T-helper 2 cell treated with Interferon-gamma antibody and Interleukin-4, amounts not matched to agents 5 μg/mL and 100 μg/mL, for 36 hours (primary cell): ENCODE measurements at regions not wholly inside any gene's neighbourhood (a gene's known extent, or its start where the extent isn't known, plus 50 kb on each side); places are given as distances from the start of the nearest gene placed in this dataset.
"Not testable (repeated sequence)": the region's sequence is repeated elsewhere in the genome, so short reads cannot be mapped to it uniquely, and the experiment has no call there.

ENCODE experiments used
- DNase-seq: peaks from one replicate; pipeline ENCODE4 v3.0.0; 2021; ENCODE audit warnings: low spot score
- H3K27ac Mint-ChIP-seq: one replicate; pipeline ENCODE4 v1.8.0; 2021; ENCODE audit warnings: mild to moderate bottlenecking, mixed read lengths
- H3K27me3 Mint-ChIP-seq: one replicate; pipeline ENCODE4 v1.8.0; 2021; ENCODE audit warnings: low read depth, mixed read lengths
- H3K36me3 Mint-ChIP-seq: one replicate; pipeline ENCODE4 v1.8.0; 2021; ENCODE audit warnings: low read depth, mixed read lengths
- H3K4me1 Mint-ChIP-seq: one replicate; pipeline ENCODE4 v1.8.0; 2021; ENCODE audit warnings: low read depth, mixed read lengths
- H3K4me3 Mint-ChIP-seq: one replicate; pipeline ENCODE4 v1.8.0; 2022; ENCODE audit warnings: mild to moderate bottlenecking, moderate library complexity, mixed read lengths
- H3K9me3 Mint-ChIP-seq: one replicate; pipeline ENCODE4 v1.8.0; 2021; ENCODE audit warnings: mixed read lengths

- no peaks in the 10 kb centered on the region for H3K9me3 Mint-ChIP-seq
- no peak overlapping the region for H3K4me3 Mint-ChIP-seq
- DNase-seq: no peak
- H3K27ac Mint-ChIP-seq: no peak overlapping the region
- H3K36me3 Mint-ChIP-seq: no peaks in the 10 kb centered on the region
- no peaks in the 10 kb centered on the region for H3K27me3 Mint-ChIP-seq
- no peaks in the 10 kb centered on the region for H3K4me1 Mint-ChIP-seq
Observed at GRCh38 chr5:155512329-155512728, 498.8 kb downstream of the KIF4B start.

DNA sequence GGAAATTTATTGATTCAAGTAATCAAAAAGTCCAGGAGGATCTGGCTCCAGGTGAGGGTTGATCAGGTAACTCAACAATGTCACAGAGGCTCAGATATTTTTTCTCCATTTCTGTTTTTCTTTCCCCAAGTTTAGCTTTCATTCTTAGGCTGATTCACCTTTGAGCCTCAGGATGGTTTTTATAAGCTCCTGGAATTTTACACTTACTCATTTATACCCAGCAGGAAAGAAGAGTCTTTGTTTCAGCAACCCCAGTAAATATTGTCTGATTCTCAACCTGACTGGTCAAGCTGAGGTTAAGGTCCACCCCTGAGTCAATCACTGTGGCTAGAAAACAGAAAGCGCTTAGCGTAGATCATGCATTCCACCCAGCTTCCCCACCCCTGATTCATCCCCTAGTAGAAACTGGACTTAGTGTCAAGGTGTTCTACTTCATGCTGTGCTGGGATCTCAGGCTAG is 500.6 kb downstream of the KIF4B start:
- no peaks in the 10 kb centered on the region for H3K27me3 Mint-ChIP-seq
- H3K27ac Mint-ChIP-seq: no peak overlapping the region
- H3K9me3 Mint-ChIP-seq: no peaks in the 10 kb centered on the region
- H3K4me1 Mint-ChIP-seq: no peaks in the 10 kb centered on the region
- H3K36me3 Mint-ChIP-seq: no peaks in the 10 kb centered on the region
- no peak for DNase-seq
- no peak overlapping the region for H3K4me3 Mint-ChIP-seq

DNA sequence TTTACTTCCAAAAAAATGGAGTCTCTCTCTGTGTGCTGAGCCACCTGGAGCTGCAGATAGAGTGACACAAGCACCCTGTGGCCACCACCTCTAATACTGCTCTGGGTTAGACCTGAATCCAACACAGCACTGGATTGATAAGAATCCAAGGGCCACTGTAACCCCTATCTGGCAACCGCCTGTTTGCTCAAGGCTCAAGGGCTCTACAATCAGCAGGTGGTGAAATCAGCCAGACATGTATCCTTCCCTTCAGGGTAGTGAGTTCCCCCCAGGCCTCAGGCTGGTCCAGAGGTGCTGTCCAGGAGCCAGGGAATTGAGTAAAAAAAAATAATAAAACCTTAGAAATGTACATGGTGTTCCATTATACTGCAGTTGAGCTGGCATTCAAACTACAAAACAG is 509.0 kb downstream of the KIF4B start:
- no peaks in the 10 kb centered on the region for H3K27me3 Mint-ChIP-seq
- no peaks in the 10 kb centered on the region for H3K4me1 Mint-ChIP-seq
- H3K36me3 Mint-ChIP-seq: no peaks in the 10 kb centered on the region
- H3K27ac Mint-ChIP-seq: no peak overlapping the region
- no peaks in the 10 kb centered on the region for H3K9me3 Mint-ChIP-seq
- no peak overlapping the region for H3K4me3 Mint-ChIP-seq
- no peak for DNase-seq

GRCh38 chr5:155529362-155529761 is 515.8 kb downstream of the KIF4B start:
- DNase-seq: no peak
- H3K4me3 Mint-ChIP-seq: no peak overlapping the region
- H3K9me3 Mint-ChIP-seq: no peaks in the 10 kb centered on the region
- no peaks in the 10 kb centered on the region for H3K36me3 Mint-ChIP-seq
- no peaks in the 10 kb centered on the region for H3K27me3 Mint-ChIP-seq
- no peak overlapping the region for H3K27ac Mint-ChIP-seq
- no peaks in the 10 kb centered on the region for H3K4me1 Mint-ChIP-seq

GRCh38 chr5:155530046-155530445 is 516.5 kb downstream of the KIF4B start:
- DNase-seq: no peak
- H3K9me3 Mint-ChIP-seq: no peaks in the 10 kb centered on the region
- no peaks in the 10 kb centered on the region for H3K36me3 Mint-ChIP-seq
- no peaks in the 10 kb centered on the region for H3K4me1 Mint-ChIP-seq
- H3K27me3 Mint-ChIP-seq: no peaks in the 10 kb centered on the region
- no peak overlapping the region for H3K27ac Mint-ChIP-seq
- no peak overlapping the region for H3K4me3 Mint-ChIP-seq

GRCh38 chr5:155532621-155533311 is 519.2 kb downstream of the KIF4B start:
- H3K9me3 Mint-ChIP-seq: no peaks in the 10 kb centered on the region
- H3K27ac Mint-ChIP-seq: no peak overlapping the region
- DNase-seq: no peak
- H3K4me3 Mint-ChIP-seq: no peak overlapping the region
- H3K27me3 Mint-ChIP-seq: no peaks in the 10 kb centered on the region
- H3K4me1 Mint-ChIP-seq: no peaks in the 10 kb centered on the region
- H3K36me3 Mint-ChIP-seq: no peaks in the 10 kb centered on the region

DNA sequence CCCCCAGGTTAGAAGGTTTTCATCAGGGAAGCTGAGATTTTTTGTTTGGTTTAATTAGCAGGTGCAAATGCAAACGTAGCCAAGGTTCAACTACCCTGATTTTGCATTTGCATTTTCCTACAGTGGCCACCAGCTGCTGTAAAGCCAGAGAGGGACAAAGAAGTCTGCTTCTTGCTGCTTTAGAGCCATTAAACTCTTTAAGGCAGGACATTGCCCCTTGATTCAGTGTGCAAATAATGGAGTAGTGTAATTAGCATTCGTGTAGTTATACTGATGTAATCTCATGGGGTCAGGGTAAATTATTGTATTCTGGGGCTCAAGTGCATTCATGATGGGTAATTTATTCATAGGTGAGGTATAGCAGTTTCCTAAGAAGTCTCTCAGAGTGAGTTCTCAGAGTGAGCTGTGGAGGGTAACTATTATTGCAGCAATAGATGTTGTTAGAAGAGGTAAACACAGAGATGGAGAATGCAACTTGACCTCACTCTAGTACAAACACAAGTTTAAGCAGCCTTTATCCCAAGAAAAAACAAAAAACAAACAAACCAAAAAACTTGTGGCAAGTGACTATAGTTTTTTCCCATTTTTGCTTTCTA is 526.5 kb downstream of the KIF4B start:
- no peaks in the 10 kb centered on the region for H3K36me3 Mint-ChIP-seq
- no peaks in the 10 kb centered on the region for H3K27me3 Mint-ChIP-seq
- H3K27ac Mint-ChIP-seq: no peak overlapping the region
- no peaks in the 10 kb centered on the region for H3K4me1 Mint-ChIP-seq
- DNase-seq: no peak
- H3K4me3 Mint-ChIP-seq: no peak overlapping the region
- H3K9me3 Mint-ChIP-seq: no peaks in the 10 kb centered on the region

DNA sequence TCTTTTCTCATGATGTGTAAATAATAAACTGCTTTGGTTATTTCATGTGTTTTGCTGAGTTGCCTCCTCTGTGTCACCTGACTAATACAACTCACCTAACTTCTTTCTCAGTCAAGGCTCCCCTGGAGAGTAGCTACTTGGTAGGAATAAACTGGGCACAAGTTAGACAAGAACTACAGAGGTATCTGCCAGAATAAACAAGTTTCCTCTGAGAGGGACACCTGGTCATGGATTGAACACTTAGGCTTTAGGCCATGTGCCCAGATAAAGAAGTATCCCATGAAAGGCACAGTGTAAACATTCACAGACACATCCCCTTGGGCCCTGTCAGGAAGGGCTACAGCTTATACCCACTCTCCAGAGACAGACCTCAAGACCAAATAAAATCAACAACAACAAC is 532.5 kb downstream of the KIF4B start:
- Mint-ChIP-seq H3K9me3 (no peaks in the 10 kb centered on the region), H3K4me1 (no peaks in the 10 kb centered on the region), H3K36me3 (no peaks in the 10 kb centered on the region), H3K4me3 (no peak overlapping the region), H3K27me3 (no peaks in the 10 kb centered on the region), H3K27ac (no peak overlapping the region)
- DNase-seq: no peak

- Mint-ChIP-seq H3K4me3 (no peak overlapping the region), H3K36me3 (no peaks in the 10 kb centered on the region), H3K27ac (no peak overlapping the region), H3K9me3 (peaks cover 4% of the 10 kb centered on the region), H3K4me1 (no peaks in the 10 kb centered on the region), H3K27me3 (no peaks in the 10 kb centered on the region)
- DNase-seq: no peak
Observed at GRCh38 chr5:155554500-155554899, 540.9 kb downstream of the KIF4B start.

GRCh38 chr5:155556222-155556621 is 542.7 kb downstream of the KIF4B start:
- Mint-ChIP-seq H3K9me3 (peaks cover 4% of the 10 kb centered on the region), H3K27ac (no peak overlapping the region), H3K4me1 (no peaks in the 10 kb centered on the region), H3K4me3 (no peak overlapping the region), H3K27me3 (no peaks in the 10 kb centered on the region), H3K36me3 (no peaks in the 10 kb centered on the region)
- no peak for DNase-seq

- no peak overlapping the region for H3K4me3 Mint-ChIP-seq
- no peak overlapping the region for H3K27ac Mint-ChIP-seq
- no peak for DNase-seq
Observed at GRCh38 chr5:155556700-155557099, 543.1 kb downstream of the KIF4B start.

GRCh38 chr5:155562158-155562557 is 548.6 kb downstream of the KIF4B start:
- Mint-ChIP-seq H3K27me3 (no peaks in the 10 kb centered on the region), H3K9me3 (no peaks in the 10 kb centered on the region), H3K4me1 (no peaks in the 10 kb centered on the region), H3K36me3 (no peaks in the 10 kb centered on the region), H3K4me3 (no peak overlapping the region), H3K27ac (no peak overlapping the region)
- DNase-seq: no peak

More at GRCh38 chr5:155556700-155557099, 543.1 kb downstream of the KIF4B start:
- no peaks in the 10 kb centered on the region for H3K27me3 Mint-ChIP-seq
- H3K9me3 Mint-ChIP-seq: peaks cover 4% of the 10 kb centered on the region
- H3K4me1 Mint-ChIP-seq: no peaks in the 10 kb centered on the region
- H3K36me3 Mint-ChIP-seq: no peaks in the 10 kb centered on the region

- H3K9me3 Mint-ChIP-seq: peaks cover 8% of the 10 kb centered on the region
- no peak for DNase-seq
- H3K4me3 Mint-ChIP-seq: no peak overlapping the region
- no peaks in the 10 kb centered on the region for H3K27me3 Mint-ChIP-seq
- no peaks in the 10 kb centered on the region for H3K36me3 Mint-ChIP-seq
- no peak overlapping the region for H3K27ac Mint-ChIP-seq
- no peaks in the 10 kb centered on the region for H3K4me1 Mint-ChIP-seq
Observed at GRCh38 chr5:155564541-155564940, 551.0 kb downstream of the KIF4B start.

DNA sequence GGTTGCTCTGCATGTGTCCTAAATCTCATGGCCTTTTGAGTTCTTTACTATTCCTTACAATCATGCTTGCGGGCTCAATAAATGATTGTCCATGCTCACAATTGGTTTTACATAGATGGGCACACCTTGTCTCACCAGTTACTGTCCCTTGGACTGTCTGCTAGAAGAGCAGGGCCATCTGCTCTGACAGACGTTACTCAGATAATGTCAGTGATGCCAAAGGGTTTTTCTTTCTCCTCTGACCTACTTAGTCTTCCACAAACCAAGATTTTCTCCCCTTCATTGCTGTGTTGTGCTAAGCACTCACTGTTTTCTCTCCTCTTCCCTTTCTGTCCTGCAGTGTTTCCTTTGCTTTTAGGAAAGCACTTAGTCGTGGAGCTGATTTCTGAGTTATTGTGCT is 562.3 kb downstream of the KIF4B start:
- Mint-ChIP-seq H3K36me3 (no peaks in the 10 kb centered on the region), H3K27ac (no peak overlapping the region), H3K4me1 (no peaks in the 10 kb centered on the region), H3K4me3 (no peak overlapping the region), H3K27me3 (no peaks in the 10 kb centered on the region), H3K9me3 (peaks cover 7% of the 10 kb centered on the region)
- DNase-seq: no peak

GRCh38 chr5:155586808-155587207 is 573.3 kb downstream of the KIF4B start:
- not testable (repeated sequence) for H3K27ac Mint-ChIP-seq, H3K9me3 Mint-ChIP-seq, H3K4me1 Mint-ChIP-seq, H3K36me3 Mint-ChIP-seq, DNase-seq, H3K4me3 Mint-ChIP-seq, H3K27me3 Mint-ChIP-seq
